GM12892 (cell line): ENCODE measurements at regions not wholly inside any gene's neighbourhood (a gene's known extent, or its start where the extent isn't known, plus 50 kb on each side); places are given as distances from the start of the nearest gene placed in this dataset.
"Not testable (repeated sequence)": the region's sequence is repeated elsewhere in the genome, so short reads cannot be mapped to it uniquely, and the experiment has no call there.

Source experiments
- POLR2A ChIP-seq: IDR thresholded peaks from 2 replicates; pipeline ENCODE4 v1.6.1; 2011; ENCODE audit warnings: low read depth, low read length, control low read depth
- POLR2AphosphoS5 ChIP-seq: IDR thresholded peaks from 2 replicates; pipeline ENCODE4 v1.6.1; 2011; ENCODE audit warnings: low read depth, low read length, control low read depth

DNA sequence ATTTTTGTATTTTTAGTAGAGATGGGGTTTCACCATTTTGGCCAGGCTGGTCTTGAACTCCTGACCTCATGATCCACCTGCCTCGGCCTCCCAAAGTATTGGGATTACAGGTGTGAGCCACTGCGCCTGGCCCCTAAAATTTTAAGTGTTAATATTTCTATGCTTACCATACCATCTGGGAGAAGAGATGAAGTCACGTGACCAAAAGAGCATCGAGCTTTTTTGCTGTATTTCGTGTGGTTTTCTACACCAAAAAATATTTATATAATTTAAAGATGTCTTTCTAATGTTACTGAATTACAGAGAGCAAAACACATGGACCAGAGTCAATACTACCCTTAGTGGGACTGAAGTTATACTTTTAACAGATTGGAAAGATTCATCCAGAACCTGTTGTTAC is 400.9 kb downstream of the SOCS6 start:
- TF ChIP-seq POLR2A, POLR2AphosphoS5: not testable (repeated sequence)
